A172 (cell line): ENCODE measurements at regions not wholly inside any gene's neighbourhood (a gene's known extent, or its start where the extent isn't known, plus 50 kb on each side); places are given as distances from the start of the nearest gene placed in this dataset.
A peak's percentile ranks its signal among the peaks of the same experiment; 100 is the strongest.

ENCODE experiments used
- DNase-seq: peaks from one replicate; pipeline ENCODE4 v3.0.0-alpha.2; 2015; ENCODE audit warnings: low spot score

GRCh38 chr1:225707824-225708223 lies 54.9 kb upstream of the ENAH start:
- no peak for DNase-seq

- no peak for DNase-seq
These were observed 56.2 kb upstream of the ENAH start for GRCh38 chr1:225709101-225709500.

GRCh38 chr1:225710804-225711203 lies 57.9 kb upstream of the ENAH start:
- peak; percentile 83 for DNase-seq

GRCh38 chr1:225711236-225711937 lies 58.5 kb upstream of the ENAH start:
- no peak for DNase-seq

- DNase-seq, result no peak
These were observed 59.5 kb upstream of the ENAH start for GRCh38 chr1:225712391-225712790.

GRCh38 chr1:225713281-225713680 lies 60.4 kb upstream of the ENAH start:
- DNase-seq, result no peak

- no peak for DNase-seq
These were observed 56.7 kb upstream of the SRP9 start for GRCh38 chr1:225720937-225721336.

- no peak for DNase-seq
These were observed 53.4 kb upstream of the SRP9 start for GRCh38 chr1:225724251-225724650.
